Endothelial cell (in vitro differentiated cells): ENCODE measurements at regions not wholly inside any gene's neighbourhood (a gene's known extent, or its start where the extent isn't known, plus 50 kb on each side); places are given as distances from the start of the nearest gene placed in this dataset.
"Not testable (repeated sequence)": the region's sequence is repeated elsewhere in the genome, so short reads cannot be mapped to it uniquely, and the experiment has no call there.

Source experiments
- DNase-seq: peaks from one replicate; pipeline ENCODE4 v3.0.0; 2021; ENCODE audit warnings: low spot score
- H3K27ac Mint-ChIP-seq: one replicate; pipeline ENCODE4 v1.8.0; 2021; ENCODE audit warnings: mixed read lengths, inconsistent platforms; ENCODE audit not compliant: unreplicated experiment
- H3K27me3 Mint-ChIP-seq: one replicate; pipeline ENCODE4 v1.8.0; 2021; ENCODE audit warnings: mild to moderate bottlenecking, moderate library complexity, mixed read lengths, inconsistent platforms; ENCODE audit not compliant: unreplicated experiment
- H3K36me3 Mint-ChIP-seq: one replicate; pipeline ENCODE4 v1.8.0; 2021; ENCODE audit warnings: mild to moderate bottlenecking, low read depth, mixed read lengths, inconsistent platforms; ENCODE audit not compliant: unreplicated experiment
- H3K4me1 Mint-ChIP-seq: one replicate; pipeline ENCODE4 v1.8.0; 2021; ENCODE audit warnings: mild to moderate bottlenecking, mixed read lengths, inconsistent platforms; ENCODE audit not compliant: unreplicated experiment
- H3K4me3 Mint-ChIP-seq: one replicate; pipeline ENCODE4 v1.8.0; 2021; ENCODE audit warnings: mild to moderate bottlenecking, mixed read lengths, inconsistent platforms; ENCODE audit not compliant: unreplicated experiment
- H3K9me3 Mint-ChIP-seq: one replicate; pipeline ENCODE4 v1.8.0; 2021; ENCODE audit warnings: mixed read lengths, inconsistent platforms; ENCODE audit not compliant: unreplicated experiment
- CTCF ChIP-seq: fragments of 200-600 bp; sonication (generic); IDR thresholded peaks from one replicate; pipeline ENCODE4 v1.5.0; 2021; ENCODE audit warnings: antibody characterized with exemption; ENCODE audit not compliant: unreplicated experiment

GRCh38 chr2:83795777-83796176 is 663.3 kb downstream of the SUCLG1 start:
- Mint-ChIP-seq H3K27me3 (no peaks in the 10 kb centered on the region), H3K9me3 (no peaks in the 10 kb centered on the region), H3K36me3 (no peaks in the 10 kb centered on the region)

GRCh38 chr2:83790467-83790866 is 668.6 kb downstream of the SUCLG1 start:
- not testable (repeated sequence) for H3K27ac Mint-ChIP-seq, H3K4me3 Mint-ChIP-seq, DNase-seq, H3K27me3 Mint-ChIP-seq, H3K36me3 Mint-ChIP-seq, H3K9me3 Mint-ChIP-seq, H3K4me1 Mint-ChIP-seq

More at GRCh38 chr2:83795777-83796176, 663.3 kb downstream of the SUCLG1 start:
- DNase-seq, result no peak
- no peak for TF ChIP-seq CTCF
- Mint-ChIP-seq H3K27ac (no peak overlapping the region), H3K4me3 (no peak overlapping the region), H3K4me1 (no peaks in the 10 kb centered on the region)

GRCh38 chr2:83789674-83790073 is 669.4 kb downstream of the SUCLG1 start:
- H3K4me3 Mint-ChIP-seq, H3K9me3 Mint-ChIP-seq, H3K27me3 Mint-ChIP-seq, H3K4me1 Mint-ChIP-seq, H3K27ac Mint-ChIP-seq, H3K36me3 Mint-ChIP-seq, DNase-seq: not testable (repeated sequence)

- H3K4me1 Mint-ChIP-seq, H3K9me3 Mint-ChIP-seq, H3K4me3 Mint-ChIP-seq, H3K27ac Mint-ChIP-seq, H3K36me3 Mint-ChIP-seq, H3K27me3 Mint-ChIP-seq, DNase-seq: not testable (repeated sequence)
These were observed 670.0 kb downstream of the SUCLG1 start for GRCh38 chr2:83788938-83789566.

- TF ChIP-seq CTCF, result no peak
- Mint-ChIP-seq H3K9me3 (no peaks in the 10 kb centered on the region), H3K4me1 (peaks cover 2% of the 10 kb centered on the region), H3K36me3 (no peaks in the 10 kb centered on the region), H3K4me3 (no peak overlapping the region), H3K27ac (no peak overlapping the region), H3K27me3 (no peaks in the 10 kb centered on the region)
- no peak for DNase-seq
These were observed 671.9 kb downstream of the SUCLG1 start for GRCh38 chr2:83787189-83787588.

GRCh38 chr2:83786140-83786539 is 672.9 kb downstream of the SUCLG1 start:
- no peaks in the 10 kb centered on the region for H3K36me3 Mint-ChIP-seq
- DNase-seq, result no peak
- no peaks in the 10 kb centered on the region for H3K9me3 Mint-ChIP-seq
- peaks cover 2% of the 10 kb centered on the region for H3K4me1 Mint-ChIP-seq
- no peaks in the 10 kb centered on the region for H3K27me3 Mint-ChIP-seq
- no peak overlapping the region for H3K27ac Mint-ChIP-seq
- H3K4me3 Mint-ChIP-seq, result no peak overlapping the region
- no peak for TF ChIP-seq CTCF
